ENCODE measurements at regions not wholly inside any gene's neighbourhood (a gene's known extent, or its start where the extent isn't known, plus 50 kb on each side); places are given as distances from the start of the nearest gene placed in this dataset.

- Histone ChIP-seq H3K4me3 (ENCODE audit: low read depth in 1 of 2, low read length in 2 of 2) (no peak overlapping the region), H3K27ac (ENCODE audit: low read length) (no peak overlapping the region), H3K4me1 (ENCODE audit: insufficient read depth, low read length) (no peaks in the 10 kb centered on the region), H3K27me3 (ENCODE audit: insufficient read depth, low read length, poor library complexity) (no peaks in the 10 kb centered on the region), H3K9me3 (ENCODE audit: insufficient read depth, low read length, severe bottlenecking) (no peaks in the 10 kb centered on the region), H2AFZ (ENCODE audit: low read depth, low read length) (no peak overlapping the region), H3K4me2 (ENCODE audit: insufficient read depth, low read length) (no peak overlapping the region), H4K20me1 (ENCODE audit: insufficient read depth, low read length) (no peaks in the 10 kb centered on the region), H3K79me2 (ENCODE audit: insufficient read depth, low read length) (no peaks in the 10 kb centered on the region), H3K36me3 (ENCODE audit: insufficient read depth, low read length) (no peaks in the 10 kb centered on the region), H3K9ac (ENCODE audit: low read depth, low read length) (no peak overlapping the region)
- DNase-seq (no peak), ATAC-seq (ENCODE audit: insufficient read depth, low read depth) (no peak)
- TF ChIP-seq EZH2 (IDR thresholded peaks at IDR 0.05; ENCODE audit: borderline replicate concordance, low read depth, low read length, severe bottlenecking) (no peak), CTCF (IDR thresholded peaks at IDR 0.05; ENCODE audit: borderline replicate concordance, extremely low read depth, low read length, poor library complexity, severe bottlenecking) (no peak)
Measured at GRCh38 chr3:56994391-56994790, 66.1 kb upstream of the SPATA12 start.

- DNase-seq (no peak), ATAC-seq (ENCODE audit: insufficient read depth, low read depth) (no peak)
- H3K36me3 ChIP-seq (ENCODE audit: insufficient read depth, low read length) = no peaks in the 10 kb centered on the region
- H3K27me3 ChIP-seq (ENCODE audit: insufficient read depth, low read length, poor library complexity) = no peaks in the 10 kb centered on the region
- H3K27ac ChIP-seq (ENCODE audit: low read length) = no peak overlapping the region
- H2AFZ ChIP-seq (ENCODE audit: low read depth, low read length) = no peak overlapping the region
- H4K20me1 ChIP-seq (ENCODE audit: insufficient read depth, low read length) = no peaks in the 10 kb centered on the region
- H3K4me2 ChIP-seq (ENCODE audit: insufficient read depth, low read length) = no peak overlapping the region
- H3K9me3 ChIP-seq (ENCODE audit: insufficient read depth, low read length, severe bottlenecking) = no peaks in the 10 kb centered on the region
- H3K79me2 ChIP-seq (ENCODE audit: insufficient read depth, low read length) = no peaks in the 10 kb centered on the region
- TF ChIP-seq CTCF (IDR thresholded peaks at IDR 0.05; ENCODE audit: borderline replicate concordance, extremely low read depth, low read length, poor library complexity, severe bottlenecking) (no peak), EZH2 (IDR thresholded peaks at IDR 0.05; ENCODE audit: borderline replicate concordance, low read depth, low read length, severe bottlenecking) (no peak)
- peaks cover 22% of the 10 kb centered on the region for H3K4me1 ChIP-seq (ENCODE audit: insufficient read depth, low read length)
- no peak overlapping the region for H3K4me3 ChIP-seq (ENCODE audit: low read depth in 1 of 2, low read length in 2 of 2)
- H3K9ac ChIP-seq (ENCODE audit: low read depth, low read length) = no peak overlapping the region
Measured at GRCh38 chr3:56990641-56991015, 69.8 kb upstream of the SPATA12 start.

- no peak for DNase-seq
- no peak overlapping the region for H3K4me2 ChIP-seq (ENCODE audit: insufficient read depth, low read length)
- no peaks in the 10 kb centered on the region for H4K20me1 ChIP-seq (ENCODE audit: insufficient read depth, low read length)
- H3K27me3 ChIP-seq (ENCODE audit: insufficient read depth, low read length, poor library complexity) = no peaks in the 10 kb centered on the region
- TF ChIP-seq CTCF (IDR thresholded peaks at IDR 0.05; ENCODE audit: borderline replicate concordance, extremely low read depth, low read length, poor library complexity, severe bottlenecking) (no peak), EZH2 (IDR thresholded peaks at IDR 0.05; ENCODE audit: borderline replicate concordance, low read depth, low read length, severe bottlenecking) (no peak)
- no peak overlapping the region for H2AFZ ChIP-seq (ENCODE audit: low read depth, low read length)
- H3K79me2 ChIP-seq (ENCODE audit: insufficient read depth, low read length) = no peaks in the 10 kb centered on the region
- no peak overlapping the region for H3K4me3 ChIP-seq (ENCODE audit: low read depth in 1 of 2, low read length in 2 of 2)
- H3K27ac ChIP-seq (ENCODE audit: low read length) = no peak overlapping the region
- no peak for ATAC-seq (ENCODE audit: insufficient read depth, low read depth)
- H3K9ac ChIP-seq (ENCODE audit: low read depth, low read length) = no peak overlapping the region
- H3K9me3 ChIP-seq (ENCODE audit: insufficient read depth, low read length, severe bottlenecking) = no peaks in the 10 kb centered on the region
- no peaks in the 10 kb centered on the region for H3K36me3 ChIP-seq (ENCODE audit: insufficient read depth, low read length)
- H3K4me1 ChIP-seq (ENCODE audit: insufficient read depth, low read length) = peaks cover 26% of the 10 kb centered on the region
Measured at GRCh38 chr3:56989977-56990640, 70.4 kb upstream of the SPATA12 start.
